ENCODE measurements at regions not wholly inside any gene's neighbourhood (a gene's known extent, or its start where the extent isn't known, plus 50 kb on each side); places are given as distances from the start of the nearest gene placed in this dataset.
A peak's percentile ranks its signal among the peaks of the same experiment; 100 is the strongest.
"Not testable (repeated sequence)": the region's sequence is repeated elsewhere in the genome, so short reads cannot be mapped to it uniquely, and the experiment has no call there.

- peak in 1 of 2 experiments; percentile 38 for DNase-seq
Measured at GRCh38 chr11:23370580-23371275, 510.5 kb upstream of the CCDC179 start.

GRCh38 chr11:23377909-23378308 is 517.6 kb upstream of the CCDC179 start:
- no peak for DNase-seq

- no peak for DNase-seq
Measured at GRCh38 chr11:23391031-23391430, 530.8 kb upstream of the CCDC179 start.

DNA sequence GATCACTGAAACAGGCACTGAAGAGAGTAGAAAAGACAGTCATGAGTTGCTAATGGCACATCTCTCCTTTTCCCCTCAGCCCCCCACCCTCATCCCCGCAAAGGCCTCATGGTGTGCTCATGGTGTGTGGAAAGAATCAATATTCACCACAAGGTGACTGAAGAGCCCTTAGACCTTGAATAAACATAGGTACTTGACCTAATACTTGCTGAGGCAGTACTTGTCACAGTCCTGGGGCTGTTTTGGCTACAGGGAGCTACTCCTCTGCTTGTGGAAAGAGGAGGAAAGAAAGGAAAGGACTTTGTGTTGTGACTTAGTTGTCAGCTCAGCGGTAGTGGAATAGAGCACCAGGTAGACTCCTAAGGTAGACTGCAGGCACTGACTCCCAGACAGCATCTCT is 537.8 kb upstream of the CCDC179 start:
- DNase-seq: no peak

GRCh38 chr11:23399995-23400394 is 539.7 kb upstream of the CCDC179 start:
- no peak for DNase-seq

DNA sequence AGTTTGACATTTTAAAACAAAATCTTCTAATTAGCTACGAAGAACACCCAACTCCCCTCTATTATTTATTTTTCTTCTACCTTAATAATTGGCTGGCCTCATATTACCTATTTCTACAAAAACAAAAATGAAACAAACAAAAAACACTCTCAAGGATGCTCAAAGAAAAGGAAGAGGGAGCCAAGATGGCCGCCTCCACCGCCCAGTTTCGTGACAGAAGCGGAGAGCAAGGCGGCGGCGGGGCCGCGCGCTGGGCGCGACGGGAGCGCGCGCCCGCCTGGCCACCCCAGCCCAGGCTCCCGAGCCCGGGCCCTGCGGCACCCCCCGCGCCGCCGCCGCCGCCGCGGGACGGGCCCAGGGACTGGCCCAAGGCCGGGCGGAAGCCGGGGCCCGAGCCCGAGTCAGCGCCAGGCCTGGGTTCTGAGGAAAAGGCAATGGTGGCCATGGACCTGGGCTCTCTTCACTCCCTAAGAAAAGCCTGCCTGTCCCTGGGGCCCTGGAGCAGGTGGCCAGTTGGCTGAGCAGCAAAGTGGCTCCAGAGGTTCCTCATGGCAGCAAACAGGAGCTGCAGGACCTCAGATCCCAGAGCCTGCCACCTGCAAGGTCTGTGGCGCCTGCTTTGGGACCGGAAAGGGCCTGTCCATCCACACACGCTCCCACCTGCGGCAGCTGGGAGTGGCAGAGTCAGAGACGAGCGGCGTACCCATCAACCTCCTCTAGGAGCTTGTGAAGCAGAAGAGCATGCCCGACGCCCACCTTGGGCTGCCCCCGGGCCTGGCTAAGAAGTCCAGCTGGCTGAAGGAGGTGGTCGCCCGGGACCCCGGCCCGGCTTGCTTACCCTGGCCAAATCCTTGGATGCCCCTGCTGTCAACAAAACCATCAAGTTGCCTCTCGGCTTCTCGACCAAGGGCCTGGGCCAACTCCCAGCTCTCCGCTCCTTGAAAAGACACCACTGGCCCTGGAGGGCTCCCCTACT is 543.2 kb upstream of the CCDC179 start:
- DNase-seq: no peak

GRCh38 chr11:23404225-23405160 is 544.2 kb upstream of the CCDC179 start:
- DNase-seq: no peak

- no peak for DNase-seq
Measured at GRCh38 chr11:23405350-23405937, 545.2 kb upstream of the CCDC179 start.

GRCh38 chr11:23406131-23406819 is 546.0 kb upstream of the CCDC179 start:
- peak in 1 of 2 experiments; percentile 14 for DNase-seq

DNA sequence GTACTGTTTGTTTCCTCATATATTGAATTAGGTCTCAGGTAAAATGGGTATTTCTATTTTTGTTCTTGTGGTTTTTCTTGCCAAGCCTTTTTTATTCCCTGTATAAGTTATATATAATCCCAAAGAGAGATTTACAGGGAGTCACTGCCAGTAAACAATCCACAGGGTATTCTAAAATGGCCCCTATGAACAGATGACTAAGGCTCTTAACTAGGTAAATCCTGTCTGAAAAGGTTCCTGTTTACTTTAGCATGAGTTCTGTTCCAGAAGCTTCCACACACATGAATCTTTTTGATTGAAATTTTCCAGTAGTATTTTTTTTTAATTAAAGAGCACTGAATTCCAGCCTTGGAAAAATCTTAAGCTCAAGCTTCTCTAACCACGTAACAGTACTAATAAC is 552.8 kb upstream of the CCDC179 start:
- no peak for DNase-seq

GRCh38 chr11:23423104-23423503 is 562.8 kb upstream of the CCDC179 start:
- DNase-seq: no peak

DNA sequence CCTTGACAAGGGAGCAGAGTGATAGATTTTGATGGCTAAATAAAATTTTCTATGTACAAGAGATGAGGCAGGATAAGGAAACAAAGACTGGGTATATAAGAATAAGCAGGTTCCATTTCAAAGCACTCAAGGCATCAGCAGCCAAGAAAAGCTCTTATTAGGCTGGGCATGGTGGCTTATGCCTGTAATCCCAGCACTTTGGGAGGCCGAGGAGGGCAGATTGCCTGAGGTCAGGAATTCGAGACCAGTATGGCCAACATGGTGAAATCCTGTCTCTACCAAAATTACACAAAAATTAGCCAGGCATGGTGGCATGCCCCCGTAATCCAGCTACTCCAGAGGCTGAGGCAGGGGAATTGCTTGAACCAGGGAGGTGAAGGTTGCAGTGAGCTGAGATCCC is 563.4 kb upstream of the CCDC179 start:
- DNase-seq: no peak

GRCh38 chr11:23425381-23425780 is 565.1 kb upstream of the CCDC179 start:
- DNase-seq: no peak

GRCh38 chr11:23429569-23429968 is 569.3 kb upstream of the CCDC179 start:
- DNase-seq: no peak

GRCh38 chr11:23453522-23453921 is 593.2 kb upstream of the CCDC179 start:
- no peak for DNase-seq

DNA sequence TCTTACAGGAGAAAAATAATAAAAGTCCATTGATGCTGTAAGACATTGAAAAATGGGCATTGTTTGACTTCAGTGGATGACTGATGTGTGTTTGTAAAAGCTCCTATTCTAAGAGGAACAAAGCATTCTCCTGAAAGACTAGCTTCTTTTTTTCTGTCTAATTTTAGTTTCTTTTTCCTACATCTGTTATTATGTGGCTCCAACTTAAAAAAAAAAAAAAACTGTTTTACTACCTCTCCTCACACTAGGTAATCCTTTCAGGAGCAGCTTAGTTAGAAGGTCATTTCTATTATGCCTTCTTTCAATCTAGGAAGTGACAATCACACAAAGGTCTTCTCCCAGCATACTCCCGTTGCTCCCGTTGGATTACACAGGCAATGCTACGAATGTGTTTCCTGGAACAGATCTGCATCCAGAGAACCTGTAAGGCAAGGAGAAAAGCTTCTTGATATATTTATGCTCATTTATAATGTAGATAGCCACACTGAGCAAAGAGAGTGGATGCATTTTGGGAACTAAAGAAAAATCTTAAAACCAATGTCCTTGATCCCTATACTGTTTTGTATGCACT is 595.1 kb upstream of the CCDC179 start:
- no peak for DNase-seq

GRCh38 chr11:23457641-23458040 is 597.4 kb upstream of the CCDC179 start:
- DNase-seq: no peak

- no peak for DNase-seq
Measured at GRCh38 chr11:23471878-23472277, 611.6 kb upstream of the CCDC179 start.

DNA sequence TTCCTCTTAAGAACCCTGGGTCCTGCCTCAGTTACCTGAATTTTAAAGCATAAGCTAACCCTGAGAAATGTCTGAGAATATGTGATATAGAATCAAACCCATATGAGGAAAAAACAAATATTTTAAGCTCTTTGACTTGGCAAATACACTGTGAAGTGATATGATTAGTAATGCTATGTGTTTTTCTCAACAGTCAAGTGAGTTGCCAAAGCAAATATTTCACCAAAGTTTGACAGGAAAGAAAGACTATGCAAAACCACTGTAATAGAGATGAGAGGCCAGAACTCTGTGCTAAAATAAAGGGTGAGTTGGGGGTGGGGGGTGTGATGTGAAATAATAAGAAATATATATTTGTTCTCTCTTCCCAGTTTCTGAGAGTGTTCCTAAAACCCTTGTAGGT is 613.5 kb upstream of the CCDC179 start:
- no peak for DNase-seq

DNA sequence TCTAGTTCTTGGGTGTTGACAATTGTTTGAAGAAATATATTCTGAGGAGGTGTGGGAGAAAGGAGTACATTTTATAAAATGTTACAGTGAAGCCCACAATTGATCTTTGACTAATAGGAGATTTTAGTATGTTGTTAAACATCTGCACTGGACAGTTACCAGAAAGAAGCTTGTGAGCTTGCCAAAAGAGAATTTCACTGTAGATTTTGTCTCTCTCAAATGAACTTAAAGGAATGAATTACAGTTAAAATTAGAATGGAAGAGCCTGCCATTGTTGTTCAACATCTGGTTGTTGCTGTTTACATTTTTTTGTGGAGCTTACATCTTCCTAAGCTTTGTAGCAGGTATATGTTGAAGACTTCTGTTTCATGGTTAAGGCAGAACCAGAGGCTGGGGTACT is 620.5 kb upstream of the CCDC179 start:
- no peak for DNase-seq

DNA sequence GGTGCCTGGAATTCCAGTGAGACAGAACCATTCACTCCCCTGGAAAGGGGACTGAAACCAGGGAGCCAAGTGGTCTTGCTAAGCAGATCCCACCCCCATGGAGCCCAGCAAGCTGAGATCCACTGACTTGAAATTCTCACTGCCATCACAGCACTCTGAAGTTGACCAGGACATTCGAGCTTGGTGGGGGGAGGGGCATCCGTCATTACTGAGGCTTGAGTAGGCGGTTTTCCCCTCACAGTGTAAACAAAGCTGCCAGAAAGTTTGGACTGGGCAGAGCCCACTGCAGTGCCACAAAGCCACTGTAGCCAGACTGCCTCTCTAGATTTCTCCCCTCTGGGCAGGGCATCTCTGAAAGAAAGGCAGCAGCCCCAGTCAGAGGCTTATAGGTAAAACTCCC is 623.9 kb upstream of the CCDC179 start:
- not testable (repeated sequence) for DNase-seq

GRCh38 chr11:23484618-23485017 is 624.3 kb upstream of the CCDC179 start:
- not testable (repeated sequence) for DNase-seq

All from NCI-H526 (cell line).